A673 (cell line): ENCODE measurements at regions not wholly inside any gene's neighbourhood (a gene's known extent, or its start where the extent isn't known, plus 50 kb on each side); places are given as distances from the start of the nearest gene placed in this dataset.

Source experiments
- CTCF ChIP-seq: fragments of 300-800, 200-600 bp; sonication (generic); conservative IDR thresholded peaks from 2 replicates; pipeline ENCODE4 v1.5.1; 2017; ENCODE audit warnings: low read depth, mild to moderate bottlenecking, antibody characterized with exemption, low read length, moderate library complexity, mixed read lengths
- EZH2 ChIP-seq: fragments of 200-600 bp; sonication (generic); IDR thresholded peaks from 2 replicates; pipeline ENCODE4 v1.6.1; 2017; ENCODE audit warnings: borderline replicate concordance, low read depth, mild to moderate bottlenecking, mixed read lengths, antibody characterized with exemption, low read length; ENCODE audit not compliant: poor library complexity, severe bottlenecking

GRCh38 chrX:140918398-140919038, 83.9 kb upstream of the SPANXB1 start:
- TF ChIP-seq CTCF (peak; percentile 90), EZH2 (no peak)
